Body of pancreas (tissue), 4 donors: ENCODE measurements at regions not wholly inside any gene's neighbourhood (a gene's known extent, or its start where the extent isn't known, plus 50 kb on each side); places are given as distances from the start of the nearest gene placed in this dataset.
"Not testable (repeated sequence)": the region's sequence is repeated elsewhere in the genome, so short reads cannot be mapped to it uniquely, and the experiment has no call there.

ENCODE experiments used
- ATAC-seq: fragments of 150-250 bp; one replicate; pipeline ENCODE4 v1.9.1; 2016
- DNase-seq, 4 donors: peaks; one replicate each; pipeline ENCODE4 v3.0.0-alpha.2; 2019
- H3K27ac ChIP-seq, 4 donors: fragments of 200-600 bp; sonication (generic); 1 replicate in 3 of 4; 2 replicates in 1 of 4; pipeline versions ENCODE4 v1.5.1 to v1.6.1; 2016 to 2019; ENCODE audit warnings: mild to moderate bottlenecking in 1 of 4, mixed read lengths in 1 of 4, moderate library complexity in 1 of 4
- H3K27me3 ChIP-seq, 2 donors: fragments of 200-600 bp; sonication (generic); one replicate each; pipeline ENCODE4 v1.6.0; 2016; ENCODE audit warnings: mild to moderate bottlenecking in 1 of 2
- H3K36me3 ChIP-seq, 2 donors: fragments of 200-600 bp; sonication (generic); replicated peaks in 1 of 2; 2 replicates each; pipeline ENCODE4 v1.5.1; 2016; ENCODE audit warnings: low read depth in 2 of 2; ENCODE audit not compliant: insufficient read depth in 1 of 2
- H3K4me1 ChIP-seq: fragments of 200-600 bp; sonication (generic); one replicate; pipeline ENCODE4 v1.6.0; 2016
- H3K4me3 ChIP-seq, 2 donors: fragments of 200-600 bp; sonication (generic); 1 replicate in 1 of 2; 2 replicates in 1 of 2; pipeline ENCODE4 v1.5.1; 2016 to 2019
- H3K9me3 ChIP-seq, 3 donors: fragments of 200-600 bp; sonication (generic); 1 replicate in 2 of 3; 2 replicates in 1 of 3; pipeline ENCODE4 v1.5.1; 2016
- POLR2A ChIP-seq, 3 donors: fragments of 450-650 bp; IDR thresholded peaks; one replicate each; pipeline ENCODE4 v1.6.1; 2016; ENCODE audit warnings: antibody characterized with exemption in 3 of 3, mild to moderate bottlenecking in 2 of 3
- WGBS, 2 donors: methylation state at CpG; one replicate each; pipeline ENCODE4 v1.1.5; 2017; 5-methylcytosine and 5-hydroxymethylcytosine counted together
- intact Hi-C: fragments of 100-400 bp; cut with DNase I; formaldehyde crosslinking; loops from one replicate; pipeline ENCODE4 v1.15.1; 2023
- TF ChIP-seq, protein P1 (sequence below), 7 experiments: fragments of 450-650 bp in 4 of 7; fragments of 200-600 bp in 3 of 7; sonication (generic) in 3 of 7; IDR thresholded peaks; one replicate each; pipeline ENCODE4 v1.5.1; 2016 to 2019; ENCODE audit warnings: antibody characterized with exemption in 7 of 7

DNA sequence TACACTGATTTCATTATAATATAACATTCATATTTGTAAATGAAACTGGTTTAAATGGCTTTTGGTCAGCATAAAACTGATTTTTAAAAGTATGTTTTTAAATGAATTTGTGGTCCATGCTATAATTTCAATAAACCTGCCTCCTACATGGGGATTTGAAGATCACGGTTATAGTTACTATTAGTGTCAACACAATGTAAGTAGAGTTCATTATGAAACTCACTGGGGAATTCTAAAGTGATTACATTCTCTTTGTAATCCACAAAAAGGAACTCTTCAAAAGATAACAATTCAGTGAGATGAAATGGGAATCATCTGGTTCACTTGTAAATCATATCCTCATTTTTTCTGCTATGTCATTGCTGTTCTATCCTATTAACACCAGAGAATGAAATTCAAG is 204.5 kb upstream of the G2E3 start:
- 82 to 86% methylated on average over 1 of the region's 1 CpG for WGBS, 2 donors
- no peak for ATAC-seq
- no peak for DNase-seq
- Histone ChIP-seq H3K9me3 (no peaks in the 10 kb centered on the region), H3K27ac (no peak overlapping the region), H3K27me3 (no peaks in the 10 kb centered on the region), H3K4me3 (no peak overlapping the region), H3K4me1 (no peaks in the 10 kb centered on the region), H3K36me3 (no peaks in the 10 kb centered on the region)
- TF ChIP-seq, protein P1, sequence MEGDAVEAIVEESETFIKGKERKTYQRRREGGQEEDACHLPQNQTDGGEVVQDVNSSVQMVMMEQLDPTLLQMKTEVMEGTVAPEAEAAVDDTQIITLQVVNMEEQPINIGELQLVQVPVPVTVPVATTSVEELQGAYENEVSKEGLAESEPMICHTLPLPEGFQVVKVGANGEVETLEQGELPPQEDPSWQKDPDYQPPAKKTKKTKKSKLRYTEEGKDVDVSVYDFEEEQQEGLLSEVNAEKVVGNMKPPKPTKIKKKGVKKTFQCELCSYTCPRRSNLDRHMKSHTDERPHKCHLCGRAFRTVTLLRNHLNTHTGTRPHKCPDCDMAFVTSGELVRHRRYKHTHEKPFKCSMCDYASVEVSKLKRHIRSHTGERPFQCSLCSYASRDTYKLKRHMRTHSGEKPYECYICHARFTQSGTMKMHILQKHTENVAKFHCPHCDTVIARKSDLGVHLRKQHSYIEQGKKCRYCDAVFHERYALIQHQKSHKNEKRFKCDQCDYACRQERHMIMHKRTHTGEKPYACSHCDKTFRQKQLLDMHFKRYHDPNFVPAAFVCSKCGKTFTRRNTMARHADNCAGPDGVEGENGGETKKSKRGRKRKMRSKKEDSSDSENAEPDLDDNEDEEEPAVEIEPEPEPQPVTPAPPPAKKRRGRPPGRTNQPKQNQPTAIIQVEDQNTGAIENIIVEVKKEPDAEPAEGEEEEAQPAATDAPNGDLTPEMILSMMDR (IDR thresholded peaks at IDR 0.05): no peak
- no peak for TF ChIP-seq POLR2A (IDR thresholded peaks at IDR 0.05)
- intact Hi-C loops: no loop called here

GRCh38 chr14:30355431-30355913 is 203.5 kb upstream of the G2E3 start:
- Histone ChIP-seq H3K27me3 (no peaks in the 10 kb centered on the region), H3K4me1 (no peaks in the 10 kb centered on the region), H3K36me3 (no peaks in the 10 kb centered on the region), H3K27ac (no peak overlapping the region), H3K4me3 (no peak overlapping the region), H3K9me3 (no peaks in the 10 kb centered on the region)
- no peak for ATAC-seq
- no peak for DNase-seq
- no peak for TF ChIP-seq POLR2A (IDR thresholded peaks at IDR 0.05)
- intact Hi-C loops: no loop called here
- 28 to 43% methylated on average over 5 of the region's 5 CpGs for WGBS, 2 donors

GRCh38 chr14:30356438-30357202 is 202.3 kb upstream of the G2E3 start:
- Histone ChIP-seq H3K9me3 (no peaks in the 10 kb centered on the region), H3K4me3 (no peak overlapping the region), H3K4me1 (no peaks in the 10 kb centered on the region), H3K27me3 (no peaks in the 10 kb centered on the region), H3K36me3 (no peaks in the 10 kb centered on the region), H3K27ac (no peak overlapping the region)
- WGBS, 2 donors: 67 to 70% methylated on average over 7 of the region's 7 CpGs
- intact Hi-C loops: no loop called here
- no peak for DNase-seq
- TF ChIP-seq, protein P1 (IDR thresholded peaks at IDR 0.05): no peak
- no peak for TF ChIP-seq POLR2A (IDR thresholded peaks at IDR 0.05)
- no peak for ATAC-seq

DNA sequence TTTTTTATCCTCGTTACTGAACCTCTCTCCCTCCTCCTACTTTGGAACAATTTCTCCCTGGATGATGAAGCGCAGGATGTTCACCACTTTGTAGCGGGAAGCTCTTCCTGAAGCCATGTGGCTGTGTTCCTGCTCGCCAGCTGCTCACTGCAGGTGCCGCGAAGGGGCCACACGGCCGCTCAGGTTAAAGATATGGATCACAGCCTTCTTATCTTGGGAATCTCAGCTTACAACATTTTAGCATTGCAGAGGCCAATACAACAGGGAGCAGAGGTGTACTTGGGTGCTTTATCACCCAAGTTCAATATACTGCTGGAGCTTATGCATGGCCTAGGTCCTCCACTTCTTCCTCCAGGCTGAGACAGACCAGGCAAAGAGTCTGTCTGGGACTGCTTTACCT is 201.2 kb upstream of the G2E3 start:
- ATAC-seq (no peak), DNase-seq (no peak)
- no peak for TF ChIP-seq POLR2A (IDR thresholded peaks at IDR 0.05)
- TF ChIP-seq, protein P1 (IDR thresholded peaks at IDR 0.05): no peak
- Histone ChIP-seq H3K27ac (no peak overlapping the region), H3K4me3 (no peak overlapping the region), H3K36me3 (no peaks in the 10 kb centered on the region), H3K4me1 (no peaks in the 10 kb centered on the region), H3K9me3 (no peaks in the 10 kb centered on the region), H3K27me3 (no peaks in the 10 kb centered on the region)
- intact Hi-C loops: no loop called here
- 90 to 100% methylated on average over 8 of the region's 8 CpGs for WGBS, 2 donors

GRCh38 chr14:30362369-30363218 is 196.4 kb upstream of the G2E3 start:
- no peak overlapping the region for H3K4me3 ChIP-seq
- no peak for ATAC-seq
- H3K27ac ChIP-seq: no peak overlapping the region
- WGBS, 2 donors: 72 to 74% methylated on average over 10 of the region's 10 CpGs
- no peak for TF ChIP-seq POLR2A (IDR thresholded peaks at IDR 0.05)
- TF ChIP-seq, protein P1 (IDR thresholded peaks at IDR 0.05): no peak
- H3K36me3 ChIP-seq: no peaks in the 10 kb centered on the region
- DNase-seq: no peak
- intact Hi-C loops: no loop called here
- no peaks in the 10 kb centered on the region for H3K4me1 ChIP-seq
- H3K9me3 ChIP-seq: no peaks in the 10 kb centered on the region
- H3K27me3 ChIP-seq: no peaks in the 10 kb centered on the region

- WGBS, 2 donors: 84 to 94% methylated on average over 23 of the region's 27 CpGs
- H3K27me3 ChIP-seq, ATAC-seq, H3K27ac ChIP-seq, H3K9me3 ChIP-seq, H3K36me3 ChIP-seq, DNase-seq, H3K4me1 ChIP-seq, H3K4me3 ChIP-seq, intact Hi-C loops: not testable (repeated sequence)
Observed at GRCh38 chr14:30363219-30363880, 195.6 kb upstream of the G2E3 start.
